ENCODE measurements at regions not wholly inside any gene's neighbourhood (a gene's known extent, or its start where the extent isn't known, plus 50 kb on each side); places are given as distances from the start of the nearest gene placed in this dataset.
A peak's percentile ranks its signal among the peaks of the same experiment; 100 is the strongest.

DNA sequence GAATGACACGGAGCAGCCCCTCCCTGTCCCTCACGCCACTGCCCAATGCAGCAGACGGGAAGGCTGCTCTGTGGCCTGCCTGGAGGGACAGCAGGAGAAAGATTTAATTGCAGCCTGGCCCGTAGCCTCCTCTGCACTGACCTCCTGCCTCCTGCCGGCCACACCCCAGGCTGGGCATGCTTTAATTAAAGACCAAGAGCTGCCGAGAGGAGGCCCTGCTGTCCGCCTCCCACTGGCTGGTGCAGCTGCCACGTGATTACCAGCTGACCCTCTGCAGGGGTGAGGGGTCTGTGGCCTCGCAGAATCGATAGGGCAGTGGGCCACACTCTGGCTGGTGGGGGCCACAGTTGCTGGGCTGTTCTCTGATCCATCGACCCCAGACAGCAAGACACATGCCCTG, 100.2 kb upstream of the PRR23E start:
- H4K20me1 ChIP-seq (ENCODE audit: control insufficient read depth, insufficient read depth, insufficient read length), result no peaks in the 10 kb centered on the region
- Mint-ChIP-seq H3K9me3 (peaks cover 6 to 13% of the 10 kb centered on the region in 2 experiments; a peak in 4 of 5 replicates), H3K4me3 (no peak overlapping the region), H3K27ac (peak overlapping the region in 1 of 3 experiments; percentile 77; a peak in 1 of 7 replicates), H3K4me1 (peaks cover 0 to 23% of the 10 kb centered on the region in 2 experiments; a peak in 3 of 4 replicates), H3K36me3 (ENCODE audit: insufficient read depth in 1 of 3, low read depth in 3 of 3) (peaks cover 0 to 12% (median 3%) of the 10 kb centered on the region in 3 experiments; a peak in 4 of 7 replicates), H3K27me3 (ENCODE audit: low read depth) (peaks cover 7% of the 10 kb centered on the region)
- no peaks in the 10 kb centered on the region for H3K4me1 ChIP-seq (ENCODE audit: insufficient read depth, low read length)
- no peaks in the 10 kb centered on the region for H3K79me2 ChIP-seq (ENCODE audit: insufficient read depth, low read length)
- no peak overlapping the region for H3K4ac ChIP-seq (ENCODE audit: low read depth, low read length)
- H3K23ac ChIP-seq (ENCODE audit: insufficient read length, low read depth, low read length), result no peak overlapping the region
- H2BK20ac ChIP-seq (ENCODE audit: low read depth, low read length, poor library complexity, severe bottlenecking), result no peak overlapping the region
- H4K5ac ChIP-seq (ENCODE audit: insufficient read length, low read depth, low read length), result no peak overlapping the region
- H3K27me3 ChIP-seq (ENCODE audit: insufficient read depth, low read length), result no peaks in the 10 kb centered on the region
- H2BK15ac ChIP-seq (ENCODE audit: low read depth, low read length), result no peak overlapping the region
- H2BK5ac ChIP-seq (ENCODE audit: insufficient read length, low read length), result no peak overlapping the region
- H4K8ac ChIP-seq (replicated peaks; ENCODE audit: insufficient read length, low read depth, low read length), result no peak overlapping the region
- no peak overlapping the region for H2BK12ac ChIP-seq (ENCODE audit: insufficient read length, low read depth, low read length)
- H3K9ac ChIP-seq (ENCODE audit: extremely low read depth, insufficient read length, low read length), result no peak overlapping the region
- no peak overlapping the region for H2AFZ ChIP-seq (ENCODE audit: low read length)
- no peak overlapping the region for H3T11ph ChIP-seq (ENCODE audit: low read length)
- no peak for DNase-seq
- no peak overlapping the region for H2BK120ac ChIP-seq (ENCODE audit: low read depth, low read length, poor library complexity, severe bottlenecking)
- H3K79me1 ChIP-seq (ENCODE audit: insufficient read depth, low read depth, low read length, poor library complexity, severe bottlenecking), result no peaks in the 10 kb centered on the region
- H3K18ac ChIP-seq (ENCODE audit: insufficient read length, low read depth, low read length), result no peak overlapping the region
- H4K91ac ChIP-seq (ENCODE audit: insufficient read length, low read depth, low read length), result no peak overlapping the region
- TF ChIP-seq, protein P1, sequence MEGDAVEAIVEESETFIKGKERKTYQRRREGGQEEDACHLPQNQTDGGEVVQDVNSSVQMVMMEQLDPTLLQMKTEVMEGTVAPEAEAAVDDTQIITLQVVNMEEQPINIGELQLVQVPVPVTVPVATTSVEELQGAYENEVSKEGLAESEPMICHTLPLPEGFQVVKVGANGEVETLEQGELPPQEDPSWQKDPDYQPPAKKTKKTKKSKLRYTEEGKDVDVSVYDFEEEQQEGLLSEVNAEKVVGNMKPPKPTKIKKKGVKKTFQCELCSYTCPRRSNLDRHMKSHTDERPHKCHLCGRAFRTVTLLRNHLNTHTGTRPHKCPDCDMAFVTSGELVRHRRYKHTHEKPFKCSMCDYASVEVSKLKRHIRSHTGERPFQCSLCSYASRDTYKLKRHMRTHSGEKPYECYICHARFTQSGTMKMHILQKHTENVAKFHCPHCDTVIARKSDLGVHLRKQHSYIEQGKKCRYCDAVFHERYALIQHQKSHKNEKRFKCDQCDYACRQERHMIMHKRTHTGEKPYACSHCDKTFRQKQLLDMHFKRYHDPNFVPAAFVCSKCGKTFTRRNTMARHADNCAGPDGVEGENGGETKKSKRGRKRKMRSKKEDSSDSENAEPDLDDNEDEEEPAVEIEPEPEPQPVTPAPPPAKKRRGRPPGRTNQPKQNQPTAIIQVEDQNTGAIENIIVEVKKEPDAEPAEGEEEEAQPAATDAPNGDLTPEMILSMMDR (conservative IDR thresholded peaks at IDR 0.05), result no peak
- no peak overlapping the region for H3K14ac ChIP-seq (ENCODE audit: insufficient read depth, low read length)
- no peak overlapping the region for H3K4me2 ChIP-seq (ENCODE audit: insufficient read depth, insufficient read length, low read length)
- no peak overlapping the region for H3K56ac ChIP-seq (ENCODE audit: insufficient read length, low read depth, low read length)
- H3K27ac ChIP-seq (ENCODE audit: insufficient read length, low read depth, low read length), result no peak overlapping the region
- no peaks in the 10 kb centered on the region for H3K23me2 ChIP-seq (ENCODE audit: insufficient read length, low read depth, low read length, poor library complexity, severe bottlenecking)
- no peaks in the 10 kb centered on the region for H3K9me3 ChIP-seq (ENCODE audit: control insufficient read depth, low read depth, low read length)
- H2AK5ac ChIP-seq (ENCODE audit: insufficient read length, low read length), result no peak overlapping the region
- no CpG with 5 or more reads among the region's 11 CpGs for WGBS (ENCODE audit: extremely low coverage, insufficient read length, low lambda C conversion rate)

Data from H9 (cell line).